ENCODE measurements at regions not wholly inside any gene's neighbourhood (a gene's known extent, or its start where the extent isn't known, plus 50 kb on each side); places are given as distances from the start of the nearest gene placed in this dataset.

GRCh38 chr21:20944139-20944538, 54.1 kb upstream of the NCAM2 start:
- no peak overlapping the region for H3K4me3 ChIP-seq
- no peak overlapping the region for H3K27ac ChIP-seq
- no peaks in the 10 kb centered on the region for H3K4me1 ChIP-seq (replicated peaks)
- no peaks in the 10 kb centered on the region; the same call in 1 of the 2 replicates for H3K9me3 ChIP-seq (replicated peaks)
- no peaks in the 10 kb centered on the region for H3K36me3 ChIP-seq
- no peaks in the 10 kb centered on the region for H3K27me3 ChIP-seq (replicated peaks)
- DNase-seq (ENCODE audit: low read depth in 1 of 2, low spot score in 2 of 2), result no peak

DNA sequence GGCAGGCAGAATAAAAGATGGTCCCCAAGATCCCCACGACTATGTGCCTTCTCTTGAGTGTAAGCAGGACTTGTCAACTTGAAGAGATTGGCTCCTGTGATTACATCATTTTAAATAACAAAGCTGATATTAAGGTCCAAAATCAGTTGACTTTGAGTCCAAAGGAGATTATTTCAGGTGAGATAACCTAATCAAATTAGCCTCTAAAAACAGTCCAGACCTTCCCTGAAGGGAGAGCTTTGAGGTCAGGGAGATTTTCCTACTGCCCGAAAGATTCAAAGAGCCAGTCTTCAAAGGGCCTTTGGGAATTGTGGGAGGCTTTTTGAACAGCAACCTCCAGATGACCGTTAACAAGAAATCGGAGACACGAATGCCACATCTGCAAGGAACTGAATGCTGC, 51.5 kb upstream of the NCAM2 start:
- H3K36me3 ChIP-seq, result no peaks in the 10 kb centered on the region
- H3K4me1 ChIP-seq (replicated peaks), result no peaks in the 10 kb centered on the region
- no peak overlapping the region for H3K4me3 ChIP-seq
- no peaks in the 10 kb centered on the region for H3K27me3 ChIP-seq (replicated peaks)
- DNase-seq (ENCODE audit: low read depth in 1 of 2, low spot score in 2 of 2), result no peak
- no peaks in the 10 kb centered on the region; the same call in 1 of the 2 replicates for H3K9me3 ChIP-seq (replicated peaks)
- H3K27ac ChIP-seq, result no peak overlapping the region

Measured in SJSA1 (cell line).